GM12875 (cell line): ENCODE measurements at regions not wholly inside any gene's neighbourhood (a gene's known extent, or its start where the extent isn't known, plus 50 kb on each side); places are given as distances from the start of the nearest gene placed in this dataset.

Experiments
- H3K4me3 ChIP-seq: one replicate; pipeline ENCODE4 v1.5.1; 2011; ENCODE audit warnings: low read depth, low read length, control low read depth
- TF ChIP-seq, protein P1 (sequence below): IDR thresholded peaks from 2 replicates; pipeline ENCODE4 v1.5.1; 2011; ENCODE audit warnings: low read depth, mild to moderate bottlenecking, control low read depth, inconsistent platforms, low read length, moderate library complexity, borderline replicate concordance; ENCODE audit not compliant: insufficient read depth

GRCh38 chr4:124030147-124030546 lies 633.6 kb downstream of the SPRY1 start:
- TF ChIP-seq, protein P1, sequence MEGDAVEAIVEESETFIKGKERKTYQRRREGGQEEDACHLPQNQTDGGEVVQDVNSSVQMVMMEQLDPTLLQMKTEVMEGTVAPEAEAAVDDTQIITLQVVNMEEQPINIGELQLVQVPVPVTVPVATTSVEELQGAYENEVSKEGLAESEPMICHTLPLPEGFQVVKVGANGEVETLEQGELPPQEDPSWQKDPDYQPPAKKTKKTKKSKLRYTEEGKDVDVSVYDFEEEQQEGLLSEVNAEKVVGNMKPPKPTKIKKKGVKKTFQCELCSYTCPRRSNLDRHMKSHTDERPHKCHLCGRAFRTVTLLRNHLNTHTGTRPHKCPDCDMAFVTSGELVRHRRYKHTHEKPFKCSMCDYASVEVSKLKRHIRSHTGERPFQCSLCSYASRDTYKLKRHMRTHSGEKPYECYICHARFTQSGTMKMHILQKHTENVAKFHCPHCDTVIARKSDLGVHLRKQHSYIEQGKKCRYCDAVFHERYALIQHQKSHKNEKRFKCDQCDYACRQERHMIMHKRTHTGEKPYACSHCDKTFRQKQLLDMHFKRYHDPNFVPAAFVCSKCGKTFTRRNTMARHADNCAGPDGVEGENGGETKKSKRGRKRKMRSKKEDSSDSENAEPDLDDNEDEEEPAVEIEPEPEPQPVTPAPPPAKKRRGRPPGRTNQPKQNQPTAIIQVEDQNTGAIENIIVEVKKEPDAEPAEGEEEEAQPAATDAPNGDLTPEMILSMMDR: no peak
- H3K4me3 ChIP-seq: no peak overlapping the region

DNA sequence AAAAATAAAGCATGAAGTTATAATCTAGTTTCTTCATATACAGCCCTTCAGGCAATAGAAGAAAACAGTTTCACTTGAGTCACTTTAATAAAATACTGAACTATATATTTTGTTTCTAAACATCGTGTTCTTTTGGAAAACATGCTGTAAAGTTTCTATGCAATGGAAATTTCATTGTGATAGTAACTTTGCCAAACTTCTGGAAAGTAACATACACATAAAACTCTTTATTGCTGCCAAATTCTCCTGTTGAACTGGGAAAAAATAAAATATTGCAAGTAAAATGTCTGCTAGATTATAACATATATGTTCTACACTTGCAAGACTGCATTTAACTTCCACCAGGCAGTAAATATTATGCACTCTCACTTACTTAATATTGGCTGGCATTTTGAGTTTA lies 635.4 kb downstream of the SPRY1 start:
- H3K4me3 ChIP-seq: no peak overlapping the region
- TF ChIP-seq, protein P1: no peak

DNA sequence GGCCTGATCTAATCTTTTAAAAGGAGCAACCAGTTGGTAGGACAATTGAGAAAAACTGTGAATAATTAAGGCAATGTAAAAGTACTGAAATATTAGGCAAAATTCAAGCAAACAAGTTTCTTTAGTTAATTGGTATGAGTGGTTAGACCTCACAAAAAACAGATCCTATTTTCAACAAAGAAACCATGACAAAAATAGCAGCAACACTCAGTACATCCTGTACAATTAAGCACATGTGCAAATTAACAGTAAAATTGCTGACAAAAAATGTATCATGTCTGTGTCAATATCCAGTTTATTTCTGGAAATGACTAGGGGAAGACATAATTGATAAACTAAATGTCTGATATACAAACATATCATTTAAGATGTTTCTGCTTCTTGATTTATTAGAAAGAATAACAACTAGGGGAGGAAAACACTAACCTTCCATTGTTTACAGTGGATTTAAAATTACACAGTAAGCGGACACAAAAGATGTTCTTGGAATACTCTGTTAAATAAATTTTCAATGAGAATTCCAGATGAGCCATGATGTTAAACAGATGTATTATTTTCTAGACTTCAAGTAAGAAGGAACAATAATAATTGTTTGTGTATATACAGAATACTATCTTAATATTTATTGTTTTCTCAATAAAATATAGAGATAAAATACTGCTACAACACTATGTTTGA lies 638.9 kb downstream of the SPRY1 start:
- no peak overlapping the region for H3K4me3 ChIP-seq
- TF ChIP-seq, protein P1: no peak

GRCh38 chr4:124037236-124037635 lies 640.6 kb downstream of the SPRY1 start:
- TF ChIP-seq, protein P1: no peak
- no peak overlapping the region for H3K4me3 ChIP-seq

DNA sequence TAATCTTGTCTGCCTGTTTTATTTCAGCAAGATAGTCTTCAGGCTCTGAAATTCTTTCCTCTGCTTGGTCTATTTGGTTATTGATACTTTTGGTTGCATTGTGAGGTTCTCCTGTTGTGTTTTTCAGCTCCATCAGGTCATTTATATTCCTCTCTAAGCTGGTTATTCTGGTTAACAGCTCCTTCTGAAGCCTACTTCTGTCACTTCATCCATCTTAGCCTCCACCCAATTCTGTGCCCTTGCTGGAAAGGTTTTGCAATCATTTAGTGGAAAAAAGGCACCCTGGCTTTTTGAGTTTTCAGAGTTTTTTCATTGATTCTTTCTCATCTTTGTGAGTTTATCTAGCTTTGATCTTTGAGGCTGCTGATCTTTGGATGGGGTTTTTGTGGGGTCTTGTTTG lies 647.7 kb downstream of the SPRY1 start:
- H3K4me3 ChIP-seq: no peak overlapping the region

GRCh38 chr4:124044867-124045266 lies 648.3 kb downstream of the SPRY1 start:
- TF ChIP-seq, protein P1: 0 out of 2 replicates have a peak, but pooled peaks have one; percentile 17
- H3K4me3 ChIP-seq: no peak overlapping the region

More for the DNA sequence above, 647.7 kb downstream of the SPRY1 start:
- TF ChIP-seq, protein P1: no peak

GRCh38 chr4:124046190-124046589 lies 649.6 kb downstream of the SPRY1 start:
- TF ChIP-seq, protein P1: no peak
- H3K4me3 ChIP-seq: no peak overlapping the region
